K562 (cell line): ENCODE measurements at regions not wholly inside any gene's neighbourhood (a gene's known extent, or its start where the extent isn't known, plus 50 kb on each side); places are given as distances from the start of the nearest gene placed in this dataset.

Experiments used
- ADNP ChIP-seq: fragments of 200-800 bp; sonication (Bioruptor generic); IDR thresholded peaks from 2 replicates; pipeline ENCODE4 v1.6.1; 2016; ENCODE audit warnings: missing genetic modification characterization, missing compliant biosample characterization
- CTCF ChIP-seq, 3 experiments: IDR thresholded peaks in 2 of 3; conservative IDR thresholded peaks in 1 of 3; 2 replicates each; pipeline ENCODE4 v1.5.1; 2011 to 2012; ENCODE audit warnings: low read length in 3 of 3, mild to moderate bottlenecking in 3 of 3, control low read depth in 2 of 3, improper control_type of control experiment in 1 of 3, inconsistent platforms in 1 of 3, low read depth in 1 of 3, mixed read lengths in 1 of 3, moderate library complexity in 1 of 3; ENCODE audit not compliant: insufficient read depth in 2 of 3
- HIVEP1 ChIP-seq: fragments of 250-450 bp; sonication (Bioruptor Pico); IDR thresholded peaks from 2 replicates; pipeline ENCODE4 v1.4.0; 2020; ENCODE audit warnings: mild to moderate bottlenecking
- NCOA2 ChIP-seq, 2 experiments: fragments of 450-650 bp; IDR thresholded peaks; 2 replicates each; pipeline ENCODE4 v1.6.1; 2018; ENCODE audit warnings: mild to moderate bottlenecking in 2 of 2, moderate library complexity in 1 of 2; ENCODE audit not compliant: partially characterized antibody in 2 of 2
- REST ChIP-seq, 2 experiments: fragments of 450-650 bp; formaldehyde crosslinking in 1 of 2; IDR thresholded peaks; 2 replicates each; pipeline versions ENCODE4 v1.4.0 to v1.6.1; 2014 to 2020; ENCODE audit warnings: mild to moderate bottlenecking in 2 of 2, borderline replicate concordance in 1 of 2, low read depth in 1 of 2
- RUNX1 ChIP-seq: sonication (generic); IDR thresholded peaks from 2 replicates; pipeline ENCODE4 v1.6.1; 2016; ENCODE audit warnings: antibody characterized with exemption, low read depth
- ZNF77 ChIP-seq: fragments of 250-450 bp; sonication (Bioruptor Pico); IDR thresholded peaks from 2 replicates; pipeline ENCODE4 v1.5.0; 2020
- TF ChIP-seq, protein P1 (sequence below): fragments of 450-650 bp; IDR thresholded peaks from 2 replicates; pipeline ENCODE4 v1.6.1; 2017; ENCODE audit warnings: antibody characterized with exemption

GRCh38 chr12:63276537-63277365, 125.8 kb upstream of the AVPR1A start (continued):
- TF ChIP-seq HIVEP1 (CRISPR knock-in tag) (no peak), ADNP (tag) (no peak), ZNF77 (CRISPR knock-in tag) (no peak), CTCF (IDR thresholded peaks at IDR 0.05 in 2 of 3, conservative IDR thresholded peaks at IDR 0.05 in 1 of 3; ENCODE audit: insufficient read depth in 2 of 3, low read depth in 1 of 3, low read length in 3 of 3) (peak; percentile 34 to 62 (median 54); a peak in 5 of 6 replicates), RUNX1 (no peak), NCOA2 (IDR thresholded peaks at IDR 0.05; ENCODE audit: partially characterized antibody in 2 of 2) (no peak), REST (IDR thresholded peaks at IDR 0.05; ENCODE audit: borderline replicate concordance) (peak; percentile 27; the same call in 1 of the 2 replicates), REST (CRISPR knock-in tag; IDR thresholded peaks at IDR 0.05; ENCODE audit: low read depth) (no peak)
- TF ChIP-seq, protein P1, sequence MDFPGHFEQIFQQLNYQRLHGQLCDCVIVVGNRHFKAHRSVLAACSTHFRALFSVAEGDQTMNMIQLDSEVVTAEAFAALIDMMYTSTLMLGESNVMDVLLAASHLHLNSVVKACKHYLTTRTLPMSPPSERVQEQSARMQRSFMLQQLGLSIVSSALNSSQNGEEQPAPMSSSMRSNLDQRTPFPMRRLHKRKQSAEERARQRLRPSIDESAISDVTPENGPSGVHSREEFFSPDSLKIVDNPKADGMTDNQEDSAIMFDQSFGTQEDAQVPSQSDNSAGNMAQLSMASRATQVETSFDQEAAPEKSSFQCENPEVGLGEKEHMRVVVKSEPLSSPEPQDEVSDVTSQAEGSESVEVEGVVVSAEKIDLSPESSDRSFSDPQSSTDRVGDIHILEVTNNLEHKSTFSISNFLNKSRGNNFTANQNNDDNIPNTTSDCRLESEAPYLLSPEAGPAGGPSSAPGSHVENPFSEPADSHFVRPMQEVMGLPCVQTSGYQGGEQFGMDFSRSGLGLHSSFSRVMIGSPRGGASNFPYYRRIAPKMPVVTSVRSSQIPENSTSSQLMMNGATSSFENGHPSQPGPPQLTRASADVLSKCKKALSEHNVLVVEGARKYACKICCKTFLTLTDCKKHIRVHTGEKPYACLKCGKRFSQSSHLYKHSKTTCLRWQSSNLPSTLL: no peak
